ENCODE measurements at regions not wholly inside any gene's neighbourhood (a gene's known extent, or its start where the extent isn't known, plus 50 kb on each side); places are given as distances from the start of the nearest gene placed in this dataset.

GRCh38 chr5:126015235-126016181, 407.7 kb upstream of the GRAMD2B start:
- no peak overlapping the region for H3K4me3 ChIP-seq (replicated peaks; ENCODE audit: low read depth, low read length)
- no peak for TF ChIP-seq CTCF (IDR thresholded peaks at IDR 0.05; ENCODE audit: low read depth, low read length, missing control alignments)
- no peak for DNase-seq (ENCODE audit: extremely low read depth, low read depth)

- H3K4me3 ChIP-seq (replicated peaks; ENCODE audit: low read depth, low read length) = no peak overlapping the region
- no peak for DNase-seq (ENCODE audit: extremely low read depth, low read depth)
- no peak for TF ChIP-seq CTCF (IDR thresholded peaks at IDR 0.05; ENCODE audit: low read depth, low read length, missing control alignments)
These were observed 407.0 kb upstream of the GRAMD2B start for GRCh38 chr5:126016256-126016655.

- no peak for DNase-seq (ENCODE audit: extremely low read depth, low read depth)
- no peak for TF ChIP-seq CTCF (IDR thresholded peaks at IDR 0.05; ENCODE audit: low read depth, low read length, missing control alignments)
These were observed 406.1 kb upstream of the GRAMD2B start for GRCh38 chr5:126017096-126017495.

DNA sequence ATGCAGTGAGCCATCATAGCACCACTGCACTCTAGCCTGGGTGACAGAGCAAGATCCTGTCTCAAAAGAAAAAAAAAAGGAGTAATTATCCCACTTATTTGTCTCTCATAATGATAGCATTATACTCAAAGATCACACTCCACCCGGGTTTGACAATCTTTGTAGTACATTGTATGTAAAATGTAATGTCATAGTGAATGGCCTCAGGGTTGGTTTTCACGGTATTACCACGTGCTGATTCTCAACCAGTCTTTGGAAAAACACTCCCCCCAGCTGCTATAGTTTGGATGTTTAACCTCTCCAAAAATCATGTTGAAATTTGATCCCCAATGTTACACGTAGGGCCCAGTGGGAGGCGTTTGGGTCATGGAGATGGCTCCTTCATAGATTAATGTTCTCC, 402.4 kb upstream of the GRAMD2B start:
- TF ChIP-seq CTCF (IDR thresholded peaks at IDR 0.05; ENCODE audit: low read depth, low read length, missing control alignments) = no peak
- DNase-seq (ENCODE audit: extremely low read depth, low read depth) = no peak
- H3K4me3 ChIP-seq (replicated peaks; ENCODE audit: low read depth, low read length) = no peak overlapping the region

More at GRCh38 chr5:126017096-126017495, 406.1 kb upstream of the GRAMD2B start:
- H3K4me3 ChIP-seq (replicated peaks; ENCODE audit: low read depth, low read length) = no peak overlapping the region

- DNase-seq (ENCODE audit: extremely low read depth, low read depth) = no peak
- H3K4me3 ChIP-seq (replicated peaks; ENCODE audit: low read depth, low read length) = no peak overlapping the region
- TF ChIP-seq CTCF (IDR thresholded peaks at IDR 0.05; ENCODE audit: low read depth, low read length, missing control alignments) = no peak
These were observed 399.2 kb upstream of the GRAMD2B start for GRCh38 chr5:126023994-126024441.

DNA sequence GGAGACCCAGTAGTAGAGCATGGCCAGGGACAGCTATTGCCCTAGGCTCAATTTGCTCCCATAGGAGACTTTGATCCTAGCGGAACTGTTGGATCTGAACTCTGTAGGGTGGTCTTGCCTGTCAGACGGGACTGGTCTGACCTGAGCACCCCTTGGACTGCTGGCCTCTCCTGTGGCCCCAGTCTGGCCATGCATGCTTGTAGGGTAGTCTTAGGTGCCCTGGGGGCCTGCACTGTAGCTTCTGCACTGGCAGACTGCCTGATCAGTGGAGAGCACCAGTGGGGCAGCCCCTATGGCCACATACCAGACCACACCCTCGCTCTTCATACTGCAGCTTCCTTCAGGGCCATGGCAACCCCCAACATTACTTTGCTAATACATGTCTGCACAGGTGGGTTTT, 396.1 kb upstream of the GRAMD2B start:
- no peak for TF ChIP-seq CTCF (IDR thresholded peaks at IDR 0.05; ENCODE audit: low read depth, low read length, missing control alignments)
- no peak for DNase-seq (ENCODE audit: extremely low read depth, low read depth)
- H3K4me3 ChIP-seq (replicated peaks; ENCODE audit: low read depth, low read length) = no peak overlapping the region
